IMR-90 (cell line): ENCODE measurements at regions not wholly inside any gene's neighbourhood (a gene's known extent, or its start where the extent isn't known, plus 50 kb on each side); places are given as distances from the start of the nearest gene placed in this dataset.

Experiments
- ATAC-seq: fragments of 200-7000 bp; cut with Tn5 transposase; 2 replicates; pipeline ENCODE4 v1.9.1; 2020; ENCODE audit warnings: low read depth, mild to moderate bottlenecking, moderate library complexity
- BruUV-seq: library from RNA; stranded (reverse); fragments of 400-500 nt; replicated peaks from 2 replicates; lab custom pipeline; 2021; lab: Mats Ljungman, UMichigan
- CTCF ChIA-PET: fragments of 300-600 bp; formaldehyde crosslinking; extraction: SDS; loops from one replicate; lab custom pipeline; 2021; ENCODE audit warnings: antibody characterized with exemption; lab: Yijun Ruan, JAX
- POLR2A ChIA-PET: fragments of 300-600 bp; sonication (Branson Sonifier 250); formaldehyde crosslinking; loops from one replicate; lab custom pipeline; 2022; ENCODE audit warnings: antibody characterized with exemption; ENCODE audit not compliant: unreplicated experiment; lab: Charles Lee
- DNase-seq: peaks from one replicate; pipeline ENCODE4 v3.0.0; 2013
- H2AFZ ChIP-seq: replicated peaks from 2 replicates; pipeline ENCODE3; 2013; ENCODE audit warnings: low read length, mild to moderate bottlenecking; ENCODE audit not compliant: poor library complexity
- H2AK5ac ChIP-seq: 2 replicates; pipeline ENCODE4 v1.6.1; 2013; ENCODE audit warnings: low read depth, low read length, inconsistent platforms
- H2AK9ac ChIP-seq: replicated peaks from 2 replicates; pipeline ENCODE3; 2013; ENCODE audit warnings: mild to moderate bottlenecking, low read depth, low read length, moderate library complexity; ENCODE audit not compliant: poor library complexity
- H2BK120ac ChIP-seq: 2 replicates; pipeline ENCODE4 v1.6.1; 2013; ENCODE audit warnings: low read depth, low read length, inconsistent platforms
- H2BK15ac ChIP-seq: 3 replicates; pipeline ENCODE4 v1.6.1; 2013; ENCODE audit warnings: low read depth, low read length, inconsistent platforms
- H2BK20ac ChIP-seq: 2 replicates; pipeline ENCODE4 v1.6.1; 2013; ENCODE audit warnings: low read depth, mild to moderate bottlenecking, inconsistent platforms, low read length, moderate library complexity
- H2BK5ac ChIP-seq: 2 replicates; pipeline ENCODE4 v1.6.1; 2013; ENCODE audit warnings: mild to moderate bottlenecking, low read depth, low read length, inconsistent platforms; ENCODE audit not compliant: poor library complexity, severe bottlenecking
- H3K14ac ChIP-seq: replicated peaks from 2 replicates; pipeline ENCODE4 v1.6.1; 2013; ENCODE audit warnings: low read depth, low read length, inconsistent platforms
- H3K18ac ChIP-seq: 2 replicates; pipeline ENCODE4 v1.6.1; 2013; ENCODE audit warnings: low read depth, low read length, control low read depth
- H3K23ac ChIP-seq: 2 replicates; pipeline ENCODE4 v1.6.1; 2013; ENCODE audit warnings: low read depth, low read length, inconsistent platforms
- H3K27ac ChIP-seq: 2 replicates; pipeline ENCODE4 v1.5.1; 2013; ENCODE audit warnings: mild to moderate bottlenecking, control low read depth, low read length; ENCODE audit not compliant: insufficient read depth
- H3K27me3 ChIP-seq: 2 replicates; pipeline ENCODE4 v1.6.1; 2013; ENCODE audit warnings: low read length; ENCODE audit not compliant: control insufficient read depth, insufficient read depth
- H3K36me3 ChIP-seq: 2 replicates; pipeline ENCODE4 v1.6.1; 2013; ENCODE audit warnings: low read length, mixed read lengths; ENCODE audit not compliant: control insufficient read depth, insufficient read depth
- H3K4ac ChIP-seq: 2 replicates; pipeline ENCODE4 v1.6.1; 2013; ENCODE audit warnings: low read depth, low read length, inconsistent platforms
- H3K4me1 ChIP-seq: 2 replicates; pipeline ENCODE4 v1.6.1; 2013; ENCODE audit warnings: low read length, mixed read lengths; ENCODE audit not compliant: control insufficient read depth, insufficient read depth
- H3K4me2 ChIP-seq: 2 replicates; pipeline ENCODE4 v1.6.1; 2013; ENCODE audit warnings: low read depth, mild to moderate bottlenecking, control low read depth, low read length, moderate library complexity
- H3K4me3 ChIP-seq: 2 replicates; pipeline ENCODE4 v1.5.1; 2013; ENCODE audit warnings: low read depth, mild to moderate bottlenecking, control low read depth, low read length, moderate library complexity; ENCODE audit not compliant: insufficient read depth
- H3K56ac ChIP-seq: 2 replicates; pipeline ENCODE4 v1.6.1; 2013; ENCODE audit warnings: low read length, inconsistent platforms; ENCODE audit not compliant: insufficient read depth; ENCODE audit errors: extremely low read depth
- H3K79me1 ChIP-seq, 2 experiments: 2 replicates each; pipeline ENCODE4 v1.6.1; 2013; ENCODE audit warnings: low read length in 2 of 2, inconsistent platforms in 1 of 2, low read depth in 1 of 2
- H3K9ac ChIP-seq: 2 replicates; pipeline ENCODE4 v1.6.1; 2013; ENCODE audit warnings: low read depth, low read length, control low read depth
- H3K9me1 ChIP-seq: 2 replicates; pipeline ENCODE4 v1.6.1; 2013; ENCODE audit warnings: low read length, inconsistent platforms; ENCODE audit not compliant: insufficient read depth
- H3K9me3 ChIP-seq: 2 replicates; pipeline ENCODE4 v1.6.1; 2013; ENCODE audit warnings: low read length; ENCODE audit not compliant: control insufficient read depth, insufficient read depth
- H4K20me1 ChIP-seq: 2 replicates; pipeline ENCODE4 v1.6.1; 2013; ENCODE audit warnings: low read length, inconsistent platforms; ENCODE audit not compliant: insufficient read depth
- H4K5ac ChIP-seq: 2 replicates; pipeline ENCODE4 v1.6.1; 2013; ENCODE audit warnings: mild to moderate bottlenecking, low read depth, low read length, control low read depth
- H4K8ac ChIP-seq, 2 experiments: 2 replicates each; pipeline ENCODE4 v1.6.1; 2013; ENCODE audit warnings: low read depth in 2 of 2, low read length in 2 of 2, control low read depth in 1 of 2, inconsistent platforms in 1 of 2
- H4K91ac ChIP-seq: 2 replicates; pipeline ENCODE4 v1.6.1; 2013; ENCODE audit warnings: low read depth, low read length, inconsistent platforms; ENCODE audit not compliant: insufficient read depth
- BHLHE40 ChIP-seq: fragments of 150-350 bp; IDR thresholded peaks from 2 replicates; pipeline ENCODE4 v1.6.1; 2016; ENCODE audit warnings: mild to moderate bottlenecking, low read depth, low read length
- CEBPB ChIP-seq: IDR thresholded peaks from 2 replicates; pipeline ENCODE4 v1.6.1; 2012; ENCODE audit warnings: low read depth, low read length, improper control_type of control experiment
- CHD1 ChIP-seq: IDR thresholded peaks from 2 replicates; pipeline ENCODE4 v1.6.1; 2012; ENCODE audit warnings: low read depth, low read length, improper control_type of control experiment
- CTCF ChIP-seq: conservative IDR thresholded peaks from 2 replicates; pipeline ENCODE4 v1.5.1; 2012; ENCODE audit warnings: mild to moderate bottlenecking, low read depth, low read length, improper control_type of control experiment
- ELK1 ChIP-seq: fragments of 150-350 bp; IDR thresholded peaks from 2 replicates; pipeline ENCODE4 v1.6.1; 2016; ENCODE audit warnings: low read depth, mild to moderate bottlenecking, low read length, moderate library complexity, borderline replicate concordance
- FOS ChIP-seq: fragments of 150-350 bp; IDR thresholded peaks from 2 replicates; pipeline ENCODE4 v1.6.1; 2016; ENCODE audit warnings: low read depth, low read length
- MAFK ChIP-seq: IDR thresholded peaks from 2 replicates; pipeline ENCODE4 v1.6.1; 2012; ENCODE audit warnings: low read depth, low read length, improper control_type of control experiment
- MAZ ChIP-seq: IDR thresholded peaks from 2 replicates; pipeline ENCODE4 v1.6.1; 2012; ENCODE audit warnings: low read depth, mild to moderate bottlenecking, low read length, improper control_type of control experiment, moderate library complexity, borderline replicate concordance
- NFE2L2 ChIP-seq: fragments of 150-350 bp; IDR thresholded peaks from 2 replicates; pipeline ENCODE4 v1.6.1; 2016; ENCODE audit warnings: low read depth, mild to moderate bottlenecking, low read length
- POLR2A ChIP-seq: IDR thresholded peaks from 2 replicates; pipeline ENCODE4 v1.6.1; 2012; ENCODE audit warnings: mild to moderate bottlenecking, low read depth, low read length
- RCOR1 ChIP-seq: IDR thresholded peaks from 2 replicates; pipeline ENCODE4 v1.6.1; 2012; ENCODE audit warnings: mild to moderate bottlenecking, low read length, improper control_type of control experiment; ENCODE audit not compliant: insufficient replicate concordance
- RFX5 ChIP-seq: IDR thresholded peaks from 2 replicates; pipeline ENCODE4 v1.8.0; 2012; ENCODE audit warnings: low read depth, mild to moderate bottlenecking, low read length, moderate library complexity
- SMC3 ChIP-seq: fragments of 150-350 bp; IDR thresholded peaks from 2 replicates; pipeline ENCODE4 v1.6.1; 2016; ENCODE audit warnings: low read depth, mild to moderate bottlenecking, antibody characterized with exemption, low read length, moderate library complexity
- WGBS, 2 experiments: methylation state at CpG; one replicate each; pipeline versions ENCODE4 v1.1.5 to v1.1.7; 2013; ENCODE audit warnings: missing lambda C conversion rate in 2 of 2; ENCODE audit not compliant: insufficient read length in 1 of 2; ENCODE audit errors: extremely low coverage in 2 of 2; 5-methylcytosine and 5-hydroxymethylcytosine counted together
- dilution Hi-C: fragments of 300-500 bp; cut with HindIII; formaldehyde crosslinking; loops from one replicate; pipeline ENCODE4 v1.14.3; 2018; ENCODE audit warnings: low sequenced_read_pairs; ENCODE audit not compliant: unreplicated experiment
- in situ Hi-C: fragments of 300-500 bp; cut with MboI; formaldehyde crosslinking; loops from 3 replicates; pipeline ENCODE4 v1.14.3; 2019; ENCODE audit warnings: low sequenced_read_pairs, inconsistent platforms, mixed read lengths
- intact Hi-C: fragments of 100-400 bp; cut with micrococcal nuclease; formaldehyde crosslinking; loops from 2 replicates; pipeline ENCODE4 v1.10.0; 2022

- Histone ChIP-seq H3K4ac (no peak overlapping the region), H3K56ac (no peak overlapping the region), H2BK20ac (no peak overlapping the region), H2BK5ac (no peak overlapping the region), H2BK120ac (no peak overlapping the region), H3K9ac (no peak overlapping the region), H3K27ac (no peak overlapping the region), H3K27me3 (no peaks in the 10 kb centered on the region), H4K20me1 (no peaks in the 10 kb centered on the region), H3K9me3 (peaks cover 5% of the 10 kb centered on the region), H4K8ac (no peak overlapping the region), H3K14ac (no peak overlapping the region), H3K18ac (no peak overlapping the region), H3K4me2 (no peak overlapping the region), H2AFZ (no peak overlapping the region), H2AK9ac (no peak overlapping the region), H3K23ac (no peak overlapping the region), H3K9me1 (no peaks in the 10 kb centered on the region), H2AK5ac (no peak overlapping the region), H3K79me1 (no peaks in the 10 kb centered on the region), H4K5ac (no peak overlapping the region), H3K4me3 (no peak overlapping the region), H4K91ac (no peak overlapping the region), H3K36me3 (no peaks in the 10 kb centered on the region), H3K4me1 (no peaks in the 10 kb centered on the region), H2BK15ac (no peak overlapping the region)
- intact Hi-C loops (loop anchor here (5.0 kb wide), 1 partner anchor 127 kb away; no protein-coding TSS in a partner anchor), dilution Hi-C loops (no loop called here), in situ Hi-C loops (no loop called here)
- ChIA-PET CTCF (no interaction called here), POLR2A (no interaction called here)
- BruUV-seq = no TSS peak
- WGBS, 2 experiments = no CpG with 5 or more reads among the region's 3 CpGs
- no peak for DNase-seq
- ATAC-seq = no peak
- no peak for TF ChIP-seq RFX5
- no peak for TF ChIP-seq FOS
- TF ChIP-seq MAFK = no peak
- TF ChIP-seq RCOR1 = no peak
- no peak for TF ChIP-seq NFE2L2
- TF ChIP-seq BHLHE40 = no peak
- TF ChIP-seq MAZ = no peak
- TF ChIP-seq CHD1 = no peak
- no peak for TF ChIP-seq ELK1
- no peak for TF ChIP-seq CEBPB
- TF ChIP-seq POLR2A = no peak
- no peak for TF ChIP-seq SMC3
- no peak for TF ChIP-seq CTCF
These were observed 881.8 kb downstream of the DCDC2C start for GRCh38 chr2:4585057-4585635.
